IPS-18a (cell line): ENCODE measurements at regions not wholly inside any gene's neighbourhood (a gene's known extent, or its start where the extent isn't known, plus 50 kb on each side); places are given as distances from the start of the nearest gene placed in this dataset.

Source experiments
- H3K27ac ChIP-seq: one replicate; pipeline ENCODE4 v1.5.1; 2013; ENCODE audit warnings: low read length
- H3K27me3 ChIP-seq: one replicate; pipeline ENCODE4 v1.6.1; 2013; ENCODE audit warnings: mild to moderate bottlenecking, low read length; ENCODE audit not compliant: control insufficient read depth, insufficient read depth
- H3K36me3 ChIP-seq: one replicate; pipeline ENCODE4 v1.6.1; 2013; ENCODE audit warnings: low read depth, low read length; ENCODE audit not compliant: control insufficient read depth
- H3K4me1 ChIP-seq: one replicate; pipeline ENCODE4 v1.6.1; 2013; ENCODE audit warnings: low read depth, low read length; ENCODE audit not compliant: control insufficient read depth
- H3K4me3 ChIP-seq: one replicate; pipeline ENCODE4 v1.5.1; 2013; ENCODE audit warnings: low read length
- H3K9ac ChIP-seq: one replicate; pipeline ENCODE4 v1.6.1; 2013; ENCODE audit warnings: mild to moderate bottlenecking, low read length, moderate library complexity
- H3K9me3 ChIP-seq: one replicate; pipeline ENCODE4 v1.6.1; 2013; ENCODE audit warnings: low read depth, low read length; ENCODE audit not compliant: control insufficient read depth

- Histone ChIP-seq H3K9me3 (no peaks in the 10 kb centered on the region), H3K4me3 (no peak overlapping the region), H3K27me3 (no peaks in the 10 kb centered on the region), H3K27ac (no peak overlapping the region), H3K4me1 (no peaks in the 10 kb centered on the region), H3K9ac (no peak overlapping the region), H3K36me3 (no peaks in the 10 kb centered on the region)
These were observed 216.4 kb downstream of the LPIN1 start for GRCh38 chr2:11962707-11963328.

GRCh38 chr2:11963966-11964365 lies 217.5 kb downstream of the LPIN1 start:
- Histone ChIP-seq H3K4me3 (no peak overlapping the region), H3K9ac (no peak overlapping the region), H3K4me1 (no peaks in the 10 kb centered on the region), H3K36me3 (no peaks in the 10 kb centered on the region), H3K27ac (no peak overlapping the region), H3K9me3 (no peaks in the 10 kb centered on the region), H3K27me3 (no peaks in the 10 kb centered on the region)

- no peaks in the 10 kb centered on the region for H3K36me3 ChIP-seq
- no peaks in the 10 kb centered on the region for H3K4me1 ChIP-seq
These were observed 221.6 kb downstream of the LPIN1 start for GRCh38 chr2:11967946-11968465.

DNA sequence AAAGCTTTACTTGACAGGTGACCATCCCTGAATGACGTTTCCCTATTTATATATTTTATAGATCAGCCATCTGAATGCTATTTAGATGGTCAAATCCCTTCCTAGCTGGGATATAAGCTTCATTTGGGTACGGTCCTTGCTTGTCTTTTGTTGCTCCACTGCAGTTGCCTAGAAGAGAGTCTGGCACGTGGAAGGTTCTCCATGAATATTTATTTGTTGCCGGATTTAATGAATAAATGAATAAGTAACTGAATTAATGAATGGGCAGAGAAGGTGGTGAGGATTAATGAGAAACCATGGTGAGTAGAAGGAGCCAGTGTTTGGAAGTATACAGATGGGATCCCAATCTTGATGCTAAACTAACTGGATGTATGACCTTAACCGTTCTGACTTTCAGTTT lies 222.1 kb downstream of the LPIN1 start:
- no peaks in the 10 kb centered on the region for H3K27me3 ChIP-seq
- no peaks in the 10 kb centered on the region for H3K36me3 ChIP-seq
- H3K27ac ChIP-seq: no peak overlapping the region
- H3K4me3 ChIP-seq: no peak overlapping the region
- H3K4me1 ChIP-seq: no peaks in the 10 kb centered on the region
- H3K9ac ChIP-seq: no peak overlapping the region
- no peaks in the 10 kb centered on the region for H3K9me3 ChIP-seq

More at GRCh38 chr2:11967946-11968465, 221.6 kb downstream of the LPIN1 start:
- H3K27ac ChIP-seq: no peak overlapping the region
- no peaks in the 10 kb centered on the region for H3K9me3 ChIP-seq
- no peak overlapping the region for H3K4me3 ChIP-seq
- H3K9ac ChIP-seq: no peak overlapping the region
- no peaks in the 10 kb centered on the region for H3K27me3 ChIP-seq

GRCh38 chr2:11969774-11970173 lies 223.3 kb downstream of the LPIN1 start:
- Histone ChIP-seq H3K27me3 (no peaks in the 10 kb centered on the region), H3K4me1 (no peaks in the 10 kb centered on the region), H3K36me3 (no peaks in the 10 kb centered on the region), H3K9me3 (no peaks in the 10 kb centered on the region), H3K27ac (no peak overlapping the region), H3K9ac (no peak overlapping the region), H3K4me3 (no peak overlapping the region)

DNA sequence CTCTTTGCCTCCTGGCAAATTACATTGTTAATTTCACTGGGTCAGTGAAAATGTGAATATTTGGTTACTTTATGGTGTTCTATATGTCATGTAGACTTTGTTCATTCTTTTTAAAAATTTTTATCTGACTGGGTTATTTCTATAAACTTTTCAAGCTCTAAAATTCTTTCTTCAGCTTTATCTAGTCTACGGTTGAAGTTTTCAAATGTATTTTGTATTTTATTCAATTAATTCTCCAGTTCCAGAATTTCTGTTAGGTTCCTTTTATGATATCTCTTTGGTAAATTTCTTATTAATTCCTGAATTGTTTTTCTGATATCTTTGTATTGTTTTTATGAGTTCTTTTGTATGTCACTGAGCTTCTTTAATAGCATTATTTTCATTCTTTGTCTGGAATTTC lies 228.1 kb downstream of the LPIN1 start:
- Histone ChIP-seq H3K27ac (no peak overlapping the region), H3K9ac (no peak overlapping the region), H3K36me3 (no peaks in the 10 kb centered on the region)

GRCh38 chr2:11975373-11975772 lies 228.9 kb downstream of the LPIN1 start:
- Histone ChIP-seq H3K27me3 (no peaks in the 10 kb centered on the region), H3K27ac (no peak overlapping the region), H3K4me1 (peaks cover 4% of the 10 kb centered on the region), H3K36me3 (no peaks in the 10 kb centered on the region), H3K9me3 (no peaks in the 10 kb centered on the region), H3K4me3 (no peak overlapping the region), H3K9ac (no peak overlapping the region)

More for the DNA sequence above, 228.1 kb downstream of the LPIN1 start:
- Histone ChIP-seq H3K27me3 (no peaks in the 10 kb centered on the region), H3K9me3 (no peaks in the 10 kb centered on the region), H3K4me3 (no peak overlapping the region), H3K4me1 (peaks cover 3% of the 10 kb centered on the region)

GRCh38 chr2:11976073-11976472 lies 229.6 kb downstream of the LPIN1 start:
- Histone ChIP-seq H3K4me3 (no peak overlapping the region), H3K36me3 (no peaks in the 10 kb centered on the region), H3K9ac (no peak overlapping the region), H3K27me3 (no peaks in the 10 kb centered on the region), H3K4me1 (peaks cover 4% of the 10 kb centered on the region), H3K9me3 (no peaks in the 10 kb centered on the region), H3K27ac (no peak overlapping the region)

- Histone ChIP-seq H3K27me3 (no peaks in the 10 kb centered on the region), H3K4me1 (peaks cover 4% of the 10 kb centered on the region), H3K9me3 (no peaks in the 10 kb centered on the region), H3K9ac (no peak overlapping the region), H3K27ac (no peak overlapping the region), H3K4me3 (no peak overlapping the region), H3K36me3 (no peaks in the 10 kb centered on the region)
These were observed 231.5 kb downstream of the LPIN1 start for GRCh38 chr2:11977766-11978524.

DNA sequence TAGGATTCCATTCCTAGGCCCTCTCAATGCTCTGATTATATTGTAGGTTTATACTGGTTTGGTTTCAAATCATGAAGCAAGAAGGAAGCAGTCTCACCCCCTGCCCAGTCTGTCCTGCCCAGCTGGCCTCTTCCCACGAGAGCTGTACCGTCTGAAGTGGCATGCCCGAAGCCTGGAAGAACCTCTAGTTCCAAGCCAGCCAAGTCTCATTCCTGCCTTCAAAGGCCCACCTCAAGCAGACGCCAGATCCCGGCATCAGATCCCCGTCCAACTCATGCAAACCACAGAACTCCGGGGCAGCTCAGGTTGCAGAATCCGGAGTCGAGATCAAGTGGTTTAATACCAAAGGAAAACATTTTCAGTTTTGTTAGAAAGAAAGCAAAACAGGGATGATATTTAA lies 234.4 kb downstream of the LPIN1 start:
- Histone ChIP-seq H3K4me3 (no peak overlapping the region), H3K27me3 (no peaks in the 10 kb centered on the region), H3K9me3 (no peaks in the 10 kb centered on the region), H3K9ac (no peak overlapping the region), H3K36me3 (no peaks in the 10 kb centered on the region), H3K27ac (no peak overlapping the region), H3K4me1 (peaks cover 4% of the 10 kb centered on the region)

DNA sequence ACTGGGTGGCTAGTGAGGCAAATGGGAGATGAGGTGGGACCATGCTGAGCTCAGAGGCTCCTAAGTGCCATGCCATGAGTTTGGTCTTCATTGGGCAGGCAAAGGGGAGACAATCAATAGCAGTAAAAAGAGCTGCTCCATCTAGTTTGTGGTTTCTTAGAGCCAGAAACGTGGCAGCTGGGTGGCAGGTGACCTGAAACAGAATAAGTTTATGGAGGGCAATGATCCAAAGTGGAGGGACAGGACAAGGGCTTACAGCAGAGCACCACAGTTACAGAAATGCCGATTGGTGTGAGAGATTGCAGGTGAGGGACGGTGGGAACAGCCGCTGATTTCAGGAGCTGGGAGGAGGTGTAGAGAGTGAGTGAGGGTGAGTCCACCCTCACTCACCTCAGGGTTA lies 237.0 kb downstream of the LPIN1 start:
- H3K36me3 ChIP-seq: no peaks in the 10 kb centered on the region
- no peaks in the 10 kb centered on the region for H3K9me3 ChIP-seq
- no peaks in the 10 kb centered on the region for H3K27me3 ChIP-seq
- no peak overlapping the region for H3K4me3 ChIP-seq
- no peak overlapping the region for H3K9ac ChIP-seq
- H3K27ac ChIP-seq: no peak overlapping the region
- peaks cover 4% of the 10 kb centered on the region for H3K4me1 ChIP-seq

GRCh38 chr2:11983870-11984269 lies 237.4 kb downstream of the LPIN1 start:
- Histone ChIP-seq H3K4me1 (peaks cover 4% of the 10 kb centered on the region), H3K27me3 (no peaks in the 10 kb centered on the region), H3K4me3 (no peak overlapping the region), H3K9ac (no peak overlapping the region), H3K27ac (no peak overlapping the region), H3K9me3 (no peaks in the 10 kb centered on the region), H3K36me3 (no peaks in the 10 kb centered on the region)
